ENCODE measurements at regions not wholly inside any gene's neighbourhood (a gene's known extent, or its start where the extent isn't known, plus 50 kb on each side); places are given as distances from the start of the nearest gene placed in this dataset.
"Not testable (repeated sequence)": the region's sequence is repeated elsewhere in the genome, so short reads cannot be mapped to it uniquely, and the experiment has no call there.

- in situ Hi-C loops (cut with HindIII; ENCODE audit: low pct_unique_long_range_greater_than_20kb, low sequenced_read_pairs): no loop called here
Measured at GRCh38 chr3:153855772-153856171, 265.4 kb upstream of the ARHGEF26 start.

GRCh38 chr3:153856932-153857331 lies 264.3 kb upstream of the ARHGEF26 start:
- no peak for DNase-seq (ENCODE audit: low read depth)
- in situ Hi-C loops (cut with HindIII; ENCODE audit: low pct_unique_long_range_greater_than_20kb, low sequenced_read_pairs): no loop called here

More at GRCh38 chr3:153855772-153856171, 265.4 kb upstream of the ARHGEF26 start:
- DNase-seq (ENCODE audit: low read depth): no peak

GRCh38 chr3:153864793-153865192 lies 256.4 kb upstream of the ARHGEF26 start:
- DNase-seq (ENCODE audit: low read depth): no peak
- in situ Hi-C loops (cut with HindIII; ENCODE audit: low pct_unique_long_range_greater_than_20kb, low sequenced_read_pairs): no loop called here

- in situ Hi-C loops (cut with HindIII; ENCODE audit: low pct_unique_long_range_greater_than_20kb, low sequenced_read_pairs): no loop called here
- DNase-seq (ENCODE audit: low read depth): no peak
Measured at GRCh38 chr3:153866901-153867300, 254.3 kb upstream of the ARHGEF26 start.

- in situ Hi-C loops (cut with HindIII; ENCODE audit: low pct_unique_long_range_greater_than_20kb, low sequenced_read_pairs): not testable (repeated sequence)
Measured at GRCh38 chr3:153874348-153874747, 246.8 kb upstream of the ARHGEF26 start.

GRCh38 chr3:153880493-153880892 lies 240.7 kb upstream of the ARHGEF26 start:
- in situ Hi-C loops (cut with HindIII; ENCODE audit: low pct_unique_long_range_greater_than_20kb, low sequenced_read_pairs): no loop called here
- DNase-seq (ENCODE audit: low read depth): no peak

More at GRCh38 chr3:153874348-153874747, 246.8 kb upstream of the ARHGEF26 start:
- not testable (repeated sequence) for DNase-seq (ENCODE audit: low read depth)

GRCh38 chr3:153881201-153881600 lies 240.0 kb upstream of the ARHGEF26 start:
- in situ Hi-C loops (cut with HindIII; ENCODE audit: low pct_unique_long_range_greater_than_20kb, low sequenced_read_pairs): no loop called here
- DNase-seq (ENCODE audit: low read depth): peak; percentile 25

GRCh38 chr3:153885359-153885758 lies 235.8 kb upstream of the ARHGEF26 start:
- in situ Hi-C loops (cut with HindIII; ENCODE audit: low pct_unique_long_range_greater_than_20kb, low sequenced_read_pairs): no loop called here

GRCh38 chr3:153889905-153890334 lies 231.3 kb upstream of the ARHGEF26 start:
- no peak for DNase-seq (ENCODE audit: low read depth)

More at GRCh38 chr3:153885359-153885758, 235.8 kb upstream of the ARHGEF26 start:
- no peak for DNase-seq (ENCODE audit: low read depth)

GRCh38 chr3:153892126-153892525 lies 229.1 kb upstream of the ARHGEF26 start:
- in situ Hi-C loops (cut with HindIII; ENCODE audit: low pct_unique_long_range_greater_than_20kb, low sequenced_read_pairs): no loop called here

More at GRCh38 chr3:153889905-153890334, 231.3 kb upstream of the ARHGEF26 start:
- in situ Hi-C loops (cut with HindIII; ENCODE audit: low pct_unique_long_range_greater_than_20kb, low sequenced_read_pairs): no loop called here

GRCh38 chr3:153894857-153895256 lies 226.3 kb upstream of the ARHGEF26 start:
- DNase-seq (ENCODE audit: low read depth): no peak
- in situ Hi-C loops (cut with HindIII; ENCODE audit: low pct_unique_long_range_greater_than_20kb, low sequenced_read_pairs): no loop called here

More at GRCh38 chr3:153892126-153892525, 229.1 kb upstream of the ARHGEF26 start:
- no peak for DNase-seq (ENCODE audit: low read depth)

GRCh38 chr3:153896197-153896596 lies 225.0 kb upstream of the ARHGEF26 start:
- DNase-seq (ENCODE audit: low read depth): no peak
- in situ Hi-C loops (cut with HindIII; ENCODE audit: low pct_unique_long_range_greater_than_20kb, low sequenced_read_pairs): no loop called here

GRCh38 chr3:153897025-153897723 lies 224.0 kb upstream of the ARHGEF26 start:
- in situ Hi-C loops (cut with HindIII; ENCODE audit: low pct_unique_long_range_greater_than_20kb, low sequenced_read_pairs): no loop called here
- no peak for DNase-seq (ENCODE audit: low read depth)

GRCh38 chr3:153897842-153898241 lies 223.3 kb upstream of the ARHGEF26 start:
- in situ Hi-C loops (cut with HindIII; ENCODE audit: low pct_unique_long_range_greater_than_20kb, low sequenced_read_pairs): no loop called here
- DNase-seq (ENCODE audit: low read depth): no peak

- in situ Hi-C loops (cut with HindIII; ENCODE audit: low pct_unique_long_range_greater_than_20kb, low sequenced_read_pairs): no loop called here
- no peak for DNase-seq (ENCODE audit: low read depth)
Measured at GRCh38 chr3:153901152-153901551, 220.0 kb upstream of the ARHGEF26 start.

GRCh38 chr3:153901991-153902390 lies 219.2 kb upstream of the ARHGEF26 start:
- in situ Hi-C loops (cut with HindIII; ENCODE audit: low pct_unique_long_range_greater_than_20kb, low sequenced_read_pairs): no loop called here
- no peak for DNase-seq (ENCODE audit: low read depth)

GRCh38 chr3:153903430-153903829 lies 217.8 kb upstream of the ARHGEF26 start:
- in situ Hi-C loops (cut with HindIII; ENCODE audit: low pct_unique_long_range_greater_than_20kb, low sequenced_read_pairs): no loop called here
- no peak for DNase-seq (ENCODE audit: low read depth)

GRCh38 chr3:153906366-153906765 lies 214.8 kb upstream of the ARHGEF26 start:
- in situ Hi-C loops (cut with HindIII; ENCODE audit: low pct_unique_long_range_greater_than_20kb, low sequenced_read_pairs): no loop called here
- no peak for DNase-seq (ENCODE audit: low read depth)

GRCh38 chr3:153910387-153910786 lies 210.8 kb upstream of the ARHGEF26 start:
- in situ Hi-C loops (cut with HindIII; ENCODE audit: low pct_unique_long_range_greater_than_20kb, low sequenced_read_pairs): no loop called here

GRCh38 chr3:153911116-153911515 lies 210.1 kb upstream of the ARHGEF26 start:
- DNase-seq (ENCODE audit: low read depth): peak; percentile 26
- in situ Hi-C loops (cut with HindIII; ENCODE audit: low pct_unique_long_range_greater_than_20kb, low sequenced_read_pairs): no loop called here

More at GRCh38 chr3:153910387-153910786, 210.8 kb upstream of the ARHGEF26 start:
- peak; percentile 37 for DNase-seq (ENCODE audit: low read depth)

All from Caki2 (cell line).